Activated CD8-positive, alpha-beta T cell treated with anti-CD3 and anti-CD28 coated beads, Interleukin-2, amount 10 ng/mL, durations not matched to agents 7 days and 5 days (primary cell): ENCODE measurements at regions not wholly inside any gene's neighbourhood (a gene's known extent, or its start where the extent isn't known, plus 50 kb on each side); places are given as distances from the start of the nearest gene placed in this dataset.

Experiments used
- ATAC-seq: fragments of 150-1000 bp; cut with Tn5 transposase; one replicate; pipeline ENCODE4 v1.10.0; 2021; ENCODE audit warnings: moderate library complexity
- CTCF ChIA-PET: fragments of 350-600 bp; sonication (Branson Sonifier 250); formaldehyde crosslinking; loops from one replicate; lab custom pipeline; 2021; ENCODE audit warnings: antibody characterized with exemption; lab: Charles Lee
- POLR2A ChIA-PET: fragments of 350-600 bp; sonication (Branson Sonifier 250); formaldehyde crosslinking; loops from one replicate; lab custom pipeline; 2021; ENCODE audit warnings: antibody characterized with exemption; lab: Charles Lee
- DNase-seq: peaks from one replicate; pipeline ENCODE4 v3.0.0-alpha.2; 2020
- H3K27ac Mint-ChIP-seq: one replicate; pipeline ENCODE4 v1.8.0; 2021; ENCODE audit warnings: mild to moderate bottlenecking, mixed read lengths
- H3K27me3 Mint-ChIP-seq: one replicate; pipeline ENCODE4 v1.8.0; 2021; ENCODE audit warnings: low read depth, mixed read lengths
- H3K36me3 Mint-ChIP-seq: one replicate; pipeline ENCODE4 v1.8.0; 2021; ENCODE audit warnings: low read depth, mixed read lengths
- H3K4me1 Mint-ChIP-seq: one replicate; pipeline ENCODE4 v1.8.0; 2021; ENCODE audit warnings: low read depth, mixed read lengths
- H3K4me3 Mint-ChIP-seq: one replicate; pipeline ENCODE4 v1.8.0; 2021; ENCODE audit warnings: mild to moderate bottlenecking, mixed read lengths
- H3K9me3 Mint-ChIP-seq: one replicate; pipeline ENCODE4 v1.8.0; 2022; ENCODE audit warnings: mixed read lengths; ENCODE audit not compliant: insufficient read depth

GRCh38 chr9:86515221-86515620, 161.0 kb upstream of the TUT7 start:
- POLR2A ChIA-PET: no interaction called here
- H3K27ac Mint-ChIP-seq: no peak overlapping the region
- no peak overlapping the region for H3K4me3 Mint-ChIP-seq
- no peaks in the 10 kb centered on the region for H3K36me3 Mint-ChIP-seq
- ATAC-seq (no peak), DNase-seq (no peak)
- no peaks in the 10 kb centered on the region for H3K4me1 Mint-ChIP-seq
- CTCF ChIA-PET: interaction anchor here (0.6 kb wide), 1 partner anchor 123 kb away, joined by 3 read pairs; no protein-coding TSS in a partner anchor
- no peaks in the 10 kb centered on the region for H3K9me3 Mint-ChIP-seq
- H3K27me3 Mint-ChIP-seq: no peaks in the 10 kb centered on the region

GRCh38 chr9:86513429-86513828, 159.2 kb upstream of the TUT7 start:
- no peaks in the 10 kb centered on the region for H3K36me3 Mint-ChIP-seq
- CTCF ChIA-PET: no interaction called here
- no peak overlapping the region for H3K4me3 Mint-ChIP-seq
- DNase-seq (no peak), ATAC-seq (no peak)
- no peaks in the 10 kb centered on the region for H3K4me1 Mint-ChIP-seq
- H3K27me3 Mint-ChIP-seq: no peaks in the 10 kb centered on the region
- no peaks in the 10 kb centered on the region for H3K9me3 Mint-ChIP-seq
- POLR2A ChIA-PET: no interaction called here
- no peak overlapping the region for H3K27ac Mint-ChIP-seq

GRCh38 chr9:86512929-86513328, 158.7 kb upstream of the TUT7 start:
- H3K4me1 Mint-ChIP-seq: no peaks in the 10 kb centered on the region
- ATAC-seq (no peak), DNase-seq (no peak)
- H3K27me3 Mint-ChIP-seq: no peaks in the 10 kb centered on the region
- no peaks in the 10 kb centered on the region for H3K9me3 Mint-ChIP-seq
- no peaks in the 10 kb centered on the region for H3K36me3 Mint-ChIP-seq
- ChIA-PET CTCF (no interaction called here), POLR2A (no interaction called here)
- H3K27ac Mint-ChIP-seq: no peak overlapping the region
- no peak overlapping the region for H3K4me3 Mint-ChIP-seq

DNA sequence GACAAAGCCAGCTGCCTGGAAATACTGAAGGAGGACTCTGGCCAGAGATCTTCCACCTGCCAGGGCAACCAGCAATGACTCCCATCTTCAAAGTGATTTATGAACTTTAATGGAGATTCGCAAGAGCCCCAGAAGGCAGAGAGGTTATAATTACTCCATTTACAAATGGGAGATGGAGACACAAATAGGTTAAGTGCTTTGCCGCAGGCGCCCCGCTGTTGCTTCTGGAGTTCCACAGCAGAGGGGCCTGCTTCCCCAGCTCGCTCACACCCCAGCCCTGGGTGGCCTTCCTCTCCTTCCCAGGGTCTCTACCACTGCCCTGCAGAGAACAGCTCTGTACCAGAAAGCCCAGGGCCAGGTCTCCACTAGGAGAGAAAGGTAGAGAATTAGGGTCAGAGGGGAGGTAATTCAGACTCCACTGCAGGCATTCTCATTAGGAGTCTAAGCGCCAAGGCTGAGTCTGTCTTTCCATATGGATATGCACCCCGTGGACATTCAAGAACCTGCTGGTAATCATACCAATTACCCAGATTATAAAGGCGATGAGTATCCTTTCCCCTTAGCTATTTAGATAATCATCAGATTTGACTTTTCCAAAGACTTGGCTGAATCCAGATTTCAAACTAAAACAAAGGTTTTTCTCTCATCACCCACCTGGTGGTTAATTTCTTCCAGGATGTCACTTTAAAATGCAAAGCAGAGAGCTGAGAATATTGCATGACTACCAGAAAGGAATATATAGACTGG, 157.6 kb upstream of the TUT7 start:
- Mint-ChIP-seq H3K4me1 (no peaks in the 10 kb centered on the region), H3K27me3 (no peaks in the 10 kb centered on the region), H3K36me3 (no peaks in the 10 kb centered on the region), H3K27ac (no peak overlapping the region), H3K9me3 (no peaks in the 10 kb centered on the region), H3K4me3 (no peak overlapping the region)
- POLR2A ChIA-PET: no interaction called here
- no peak for ATAC-seq
- CTCF ChIA-PET: no interaction called here
- DNase-seq: no peak

- ChIA-PET POLR2A (no interaction called here), CTCF (no interaction called here)
- Mint-ChIP-seq H3K4me3 (no peak overlapping the region), H3K4me1 (no peaks in the 10 kb centered on the region), H3K36me3 (no peaks in the 10 kb centered on the region), H3K27ac (no peak overlapping the region), H3K27me3 (peaks cover 2% of the 10 kb centered on the region), H3K9me3 (no peaks in the 10 kb centered on the region)
- no peak for DNase-seq
- no peak for ATAC-seq
These were observed 154.1 kb upstream of the TUT7 start for GRCh38 chr9:86508208-86508903.

- ATAC-seq: no peak
- Mint-ChIP-seq H3K9me3 (no peaks in the 10 kb centered on the region), H3K36me3 (no peaks in the 10 kb centered on the region), H3K4me3 (no peak overlapping the region), H3K4me1 (no peaks in the 10 kb centered on the region), H3K27ac (no peak overlapping the region), H3K27me3 (peaks cover 5% of the 10 kb centered on the region)
- ChIA-PET CTCF (no interaction called here), POLR2A (no interaction called here)
- DNase-seq: no peak
These were observed 153.0 kb upstream of the TUT7 start for GRCh38 chr9:86507212-86507630.

GRCh38 chr9:86503942-86504341, 149.7 kb upstream of the TUT7 start:
- H3K4me1 Mint-ChIP-seq: no peaks in the 10 kb centered on the region
- ATAC-seq (no peak), DNase-seq (no peak)
- H3K4me3 Mint-ChIP-seq: no peak overlapping the region
- H3K9me3 Mint-ChIP-seq: no peaks in the 10 kb centered on the region
- H3K27ac Mint-ChIP-seq: no peak overlapping the region
- ChIA-PET POLR2A (no interaction called here), CTCF (interaction anchor here (1.5 kb wide), 1 partner anchor 17 kb away, joined by 3 read pairs; no protein-coding TSS in a partner anchor)
- no peaks in the 10 kb centered on the region for H3K36me3 Mint-ChIP-seq
- peaks cover 7% of the 10 kb centered on the region for H3K27me3 Mint-ChIP-seq

GRCh38 chr9:86503314-86503713, 149.1 kb upstream of the TUT7 start:
- H3K27ac Mint-ChIP-seq: no peak overlapping the region

GRCh38 chr9:86500667-86501435, 146.6 kb upstream of the TUT7 start:
- H3K4me3 Mint-ChIP-seq: no peak overlapping the region
- H3K27me3 Mint-ChIP-seq: peaks cover 9% of the 10 kb centered on the region
- POLR2A ChIA-PET: no interaction called here
- no peak overlapping the region for H3K27ac Mint-ChIP-seq
- CTCF ChIA-PET: no interaction called here
- H3K9me3 Mint-ChIP-seq: no peaks in the 10 kb centered on the region
- no peak for ATAC-seq
- DNase-seq: no peak
- no peaks in the 10 kb centered on the region for H3K4me1 Mint-ChIP-seq
- no peaks in the 10 kb centered on the region for H3K36me3 Mint-ChIP-seq

More at GRCh38 chr9:86503314-86503713, 149.1 kb upstream of the TUT7 start:
- H3K9me3 Mint-ChIP-seq: no peaks in the 10 kb centered on the region
- no peaks in the 10 kb centered on the region for H3K36me3 Mint-ChIP-seq
- no peak overlapping the region for H3K4me3 Mint-ChIP-seq
- no peak for ATAC-seq
- CTCF ChIA-PET: interaction anchor here (1.5 kb wide), 1 partner anchor 16 kb away, joined by 3 read pairs; no protein-coding TSS in a partner anchor
- no peak for DNase-seq
- POLR2A ChIA-PET: no interaction called here
- H3K27me3 Mint-ChIP-seq: peaks cover 7% of the 10 kb centered on the region
- no peaks in the 10 kb centered on the region for H3K4me1 Mint-ChIP-seq

DNA sequence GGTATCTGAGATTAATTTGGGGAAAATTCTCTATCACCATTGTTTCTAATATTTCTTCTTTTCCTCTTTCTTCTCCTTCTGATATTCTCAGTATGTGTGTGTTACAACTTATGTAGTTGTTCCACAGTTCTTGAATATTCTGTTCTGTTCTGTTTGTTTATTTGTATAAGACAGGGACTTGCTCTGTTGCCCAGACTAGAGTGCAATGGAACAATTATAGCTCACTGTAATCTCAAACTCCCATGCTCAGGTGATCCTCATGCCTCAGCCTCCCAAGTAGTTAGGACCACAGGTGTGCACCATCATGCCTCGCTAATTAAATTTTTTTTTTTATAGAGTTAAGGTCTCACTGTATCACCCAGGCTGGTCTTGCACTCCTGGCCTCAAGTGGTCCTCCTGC, 145.8 kb upstream of the TUT7 start:
- Mint-ChIP-seq H3K27ac (no peak overlapping the region), H3K4me1 (no peaks in the 10 kb centered on the region), H3K9me3 (no peaks in the 10 kb centered on the region), H3K36me3 (no peaks in the 10 kb centered on the region), H3K27me3 (peaks cover 14% of the 10 kb centered on the region), H3K4me3 (no peak overlapping the region)
- ATAC-seq: no peak
- ChIA-PET POLR2A (no interaction called here), CTCF (no interaction called here)
- no peak for DNase-seq

DNA sequence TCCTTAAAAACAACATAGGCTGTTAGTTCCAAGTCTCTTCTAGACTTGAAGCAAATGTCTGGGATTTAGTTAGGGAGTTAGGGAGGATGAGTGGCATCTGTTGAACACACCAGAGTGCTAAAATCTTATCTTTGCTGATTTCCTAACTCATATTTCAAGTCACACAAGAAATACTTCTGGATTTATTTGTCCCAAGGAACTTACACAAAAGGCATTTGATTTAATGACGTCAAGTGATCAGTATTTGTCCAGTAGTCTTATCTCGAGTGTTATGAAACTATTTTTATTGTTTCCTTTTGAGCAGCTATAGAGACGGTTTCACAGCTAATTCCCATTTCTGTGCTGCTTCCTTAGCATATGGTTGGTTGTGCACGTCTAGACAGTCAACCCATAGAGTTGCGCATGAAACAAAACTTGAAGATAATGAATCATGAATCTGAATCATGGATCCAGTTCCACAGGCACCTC, 140.5 kb upstream of the TUT7 start:
- Mint-ChIP-seq H3K27me3 (peaks cover 7% of the 10 kb centered on the region), H3K4me1 (no peaks in the 10 kb centered on the region), H3K27ac (no peak overlapping the region), H3K36me3 (no peaks in the 10 kb centered on the region), H3K4me3 (no peak overlapping the region), H3K9me3 (no peaks in the 10 kb centered on the region)
- CTCF ChIA-PET: interaction anchor here (1.2 to 1.5 kb wide), 2 partner anchors 9 to 81 kb away, joined by 3 to 5 read pairs; no protein-coding TSS in a partner anchor
- POLR2A ChIA-PET: no interaction called here
- DNase-seq (no peak), ATAC-seq (no peak)
